WTC11 (cell line): ENCODE measurements at regions not wholly inside any gene's neighbourhood (a gene's known extent, or its start where the extent isn't known, plus 50 kb on each side); places are given as distances from the start of the nearest gene placed in this dataset.

ENCODE experiments used
- ATF2 ChIP-seq: sonication (generic); formaldehyde crosslinking; IDR thresholded peaks from 2 replicates; pipeline ENCODE4 v1.8.1; 2022; ENCODE audit warnings: low read depth, missing genetic modification reagents, borderline replicate concordance
- ATF3 ChIP-seq: sonication (generic); formaldehyde crosslinking; conservative IDR thresholded peaks from 2 replicates; pipeline ENCODE4 v1.8.1; 2022; ENCODE audit warnings: mild to moderate bottlenecking, missing genetic modification reagents
- CBFB ChIP-seq: sonication (generic); formaldehyde crosslinking; IDR thresholded peaks from 2 replicates; pipeline ENCODE4 v1.8.1; 2022; ENCODE audit warnings: mild to moderate bottlenecking, low read depth, missing genetic modification reagents
- CTCF ChIP-seq: fragments of 200-600 bp; IDR thresholded peaks from 2 replicates; pipeline ENCODE4 v1.8.0; 2022; ENCODE audit warnings: antibody characterized with exemption
- ETV6 ChIP-seq: sonication (generic); formaldehyde crosslinking; IDR thresholded peaks from 2 replicates; pipeline ENCODE4 v1.8.1; 2022; ENCODE audit warnings: mild to moderate bottlenecking, missing genetic modification reagents
- HMGXB4 ChIP-seq: sonication (generic); formaldehyde crosslinking; IDR thresholded peaks from 2 replicates; pipeline ENCODE4 v1.8.1; 2023; ENCODE audit warnings: mild to moderate bottlenecking, moderate library complexity, missing genetic modification reagents
- MYBL2 ChIP-seq: sonication (generic); formaldehyde crosslinking; IDR thresholded peaks from 2 replicates; pipeline ENCODE4 v1.8.1; 2023; ENCODE audit warnings: mild to moderate bottlenecking, moderate library complexity, missing genetic modification reagents
- NFYB ChIP-seq: sonication (generic); formaldehyde crosslinking; conservative IDR thresholded peaks from 2 replicates; pipeline ENCODE4 v1.8.0; 2022; ENCODE audit warnings: low read depth, missing genetic modification reagents
- NR1H2 ChIP-seq: sonication (generic); formaldehyde crosslinking; IDR thresholded peaks from 2 replicates; pipeline ENCODE4 v1.9.0; 2021; ENCODE audit warnings: mild to moderate bottlenecking, moderate library complexity, missing genetic modification reagents
- SMAD3 ChIP-seq: sonication (generic); formaldehyde crosslinking; IDR thresholded peaks from 2 replicates; pipeline ENCODE4 v1.8.0; 2022; ENCODE audit warnings: missing genetic modification reagents, mild to moderate bottlenecking, borderline replicate concordance
- TCF7 ChIP-seq: sonication (generic); formaldehyde crosslinking; IDR thresholded peaks from 2 replicates; pipeline ENCODE4 v1.8.0; 2022; ENCODE audit warnings: mild to moderate bottlenecking, low read depth, missing genetic modification reagents, moderate library complexity
- USF1 ChIP-seq: sonication (generic); formaldehyde crosslinking; IDR thresholded peaks from 2 replicates; pipeline ENCODE4 v1.8.0; 2022; ENCODE audit warnings: mild to moderate bottlenecking, missing genetic modification reagents
- ZNF121 ChIP-seq: sonication (generic); formaldehyde crosslinking; IDR thresholded peaks from 2 replicates; pipeline ENCODE4 v1.8.0; 2023; ENCODE audit warnings: missing genetic modification reagents
- ZNF263 ChIP-seq: sonication (generic); formaldehyde crosslinking; IDR thresholded peaks from 2 replicates; pipeline ENCODE4 v1.8.1; 2022; ENCODE audit warnings: low read depth, mild to moderate bottlenecking, moderate library complexity, missing genetic modification reagents

GRCh38 chr12:92462527-92462926 lies 240.3 kb upstream of the PLEKHG7 start:
- TF ChIP-seq CBFB (CRISPR knock-in tag) (no peak), CTCF (no peak), MYBL2 (no peak), ZNF121 (CRISPR knock-in tag) (no peak), ATF3 (no peak), ETV6 (CRISPR knock-in tag) (no peak), SMAD3 (CRISPR knock-in tag) (no peak), NR1H2 (CRISPR knock-in tag) (no peak), HMGXB4 (CRISPR knock-in tag) (no peak), ATF2 (CRISPR knock-in tag) (no peak), USF1 (no peak), TCF7 (no peak), NFYB (CRISPR knock-in tag) (no peak), ZNF263 (no peak)
